Ovary (tissue), 3 donors: ENCODE measurements at regions not wholly inside any gene's neighbourhood (a gene's known extent, or its start where the extent isn't known, plus 50 kb on each side); places are given as distances from the start of the nearest gene placed in this dataset.
"Not testable (repeated sequence)": the region's sequence is repeated elsewhere in the genome, so short reads cannot be mapped to it uniquely, and the experiment has no call there.

Source experiments
- CTCF ChIP-seq, 3 donors: fragments of 450-650 bp in 2 of 3; fragments of 200-600 bp in 1 of 3; IDR thresholded peaks; one replicate each; pipeline versions ENCODE4 v1.5.1 to v1.8.0; 2016 to 2022; ENCODE audit warnings: antibody characterized with exemption in 3 of 3, mild to moderate bottlenecking in 1 of 3
- POLR2A ChIP-seq: fragments of 450-650 bp; IDR thresholded peaks from one replicate; pipeline ENCODE4 v1.6.1; 2017; ENCODE audit warnings: antibody characterized with exemption, mild to moderate bottlenecking, moderate library complexity
- donor health status: DM: no; HTN: no; CAD: no.

DNA sequence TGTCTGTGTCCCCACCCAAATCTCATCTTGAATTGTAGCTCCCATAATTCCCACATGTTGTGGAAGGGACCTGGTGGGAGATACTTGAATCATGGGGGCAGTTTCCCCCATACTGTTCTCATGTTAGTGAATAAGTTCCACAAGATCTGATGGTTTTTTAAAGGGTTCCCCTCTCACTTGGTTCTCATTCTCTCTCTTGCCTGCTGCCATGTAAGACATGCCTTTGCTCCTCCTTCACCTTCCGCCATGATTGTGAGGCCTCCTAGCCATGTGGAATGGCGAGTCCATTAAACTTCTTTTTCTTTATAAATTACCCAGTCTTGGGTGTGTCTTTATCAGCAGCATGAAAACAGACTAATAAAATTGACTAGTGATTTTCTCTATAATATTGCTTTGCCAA, 75.2 kb upstream of the SH3BP4 start:
- not testable (repeated sequence) for TF ChIP-seq CTCF (IDR thresholded peaks at IDR 0.05); POLR2A
